ENCODE measurements at regions not wholly inside any gene's neighbourhood (a gene's known extent, or its start where the extent isn't known, plus 50 kb on each side); places are given as distances from the start of the nearest gene placed in this dataset.

GRCh38 chr4:159871141-159871540 lies 768.3 kb downstream of the RAPGEF2 start:
- TF ChIP-seq CTCF (IDR thresholded peaks at IDR 0.05; ENCODE audit: insufficient read depth, low read length) = no peak
- DNase-seq (ENCODE audit: low read depth) = no peak

GRCh38 chr4:159881158-159881557 lies 778.3 kb downstream of the RAPGEF2 start:
- H3K4me3 ChIP-seq (ENCODE audit: low read depth, low read length) = no peak overlapping the region
- DNase-seq (ENCODE audit: low read depth) = no peak
- TF ChIP-seq CTCF (IDR thresholded peaks at IDR 0.05; ENCODE audit: insufficient read depth, low read length) = no peak

More at GRCh38 chr4:159871141-159871540, 768.3 kb downstream of the RAPGEF2 start:
- no peak overlapping the region for H3K4me3 ChIP-seq (ENCODE audit: low read depth, low read length)

GRCh38 chr4:159884989-159885388 lies 782.1 kb downstream of the RAPGEF2 start:
- DNase-seq (ENCODE audit: low read depth) = no peak
- no peak overlapping the region for H3K4me3 ChIP-seq (ENCODE audit: low read depth, low read length)
- TF ChIP-seq CTCF (IDR thresholded peaks at IDR 0.05; ENCODE audit: insufficient read depth, low read length) = no peak

- no peak for TF ChIP-seq CTCF (IDR thresholded peaks at IDR 0.05; ENCODE audit: insufficient read depth, low read length)
- DNase-seq (ENCODE audit: low read depth) = no peak
- no peak overlapping the region for H3K4me3 ChIP-seq (ENCODE audit: low read depth, low read length)
Measured at GRCh38 chr4:159899596-159899995, 796.7 kb downstream of the RAPGEF2 start.

- no peak overlapping the region for H3K4me3 ChIP-seq (ENCODE audit: low read depth, low read length)
- DNase-seq (ENCODE audit: low read depth) = no peak
- no peak for TF ChIP-seq CTCF (IDR thresholded peaks at IDR 0.05; ENCODE audit: insufficient read depth, low read length)
Measured at GRCh38 chr4:159900562-159900961, 797.7 kb downstream of the RAPGEF2 start.

GRCh38 chr4:159902648-159903047 lies 799.8 kb downstream of the RAPGEF2 start:
- TF ChIP-seq CTCF (IDR thresholded peaks at IDR 0.05; ENCODE audit: insufficient read depth, low read length) = no peak

GRCh38 chr4:159904906-159905305 lies 802.0 kb downstream of the RAPGEF2 start:
- TF ChIP-seq CTCF (IDR thresholded peaks at IDR 0.05; ENCODE audit: insufficient read depth, low read length) = no peak
- DNase-seq (ENCODE audit: low read depth) = no peak

More at GRCh38 chr4:159902648-159903047, 799.8 kb downstream of the RAPGEF2 start:
- DNase-seq (ENCODE audit: low read depth) = no peak
- H3K4me3 ChIP-seq (ENCODE audit: low read depth, low read length) = no peak overlapping the region

More at GRCh38 chr4:159904906-159905305, 802.0 kb downstream of the RAPGEF2 start:
- H3K4me3 ChIP-seq (ENCODE audit: low read depth, low read length) = no peak overlapping the region

Measured in fibroblast of the aortic adventitia (primary cell).